DND-41 (cell line): ENCODE measurements at regions not wholly inside any gene's neighbourhood (a gene's known extent, or its start where the extent isn't known, plus 50 kb on each side); places are given as distances from the start of the nearest gene placed in this dataset.
"Not testable (repeated sequence)": the region's sequence is repeated elsewhere in the genome, so short reads cannot be mapped to it uniquely, and the experiment has no call there.

ENCODE experiments used
- ATAC-seq: fragments of 200-7000 bp; cut with Tn5 transposase; 3 replicates; pipeline ENCODE4 v1.9.1; 2021; ENCODE audit warnings: low read depth; ENCODE audit not compliant: insufficient read depth
- DNase-seq: peaks from one replicate; pipeline ENCODE4 v3.0.0-alpha.2; 2020
- H2AFZ ChIP-seq: 2 replicates; pipeline ENCODE4 v1.6.0; 2012; ENCODE audit warnings: low read depth, low read length
- H3K27ac ChIP-seq: 2 replicates; pipeline ENCODE4 v1.5.1; 2012; ENCODE audit warnings: low read length, inconsistent platforms
- H3K27me3 ChIP-seq: fragments of 200-600 bp; sonication (generic); 2 replicates; pipeline ENCODE4 v1.6.0; 2012; ENCODE audit warnings: low read length, mild to moderate bottlenecking, inconsistent platforms; ENCODE audit not compliant: insufficient read depth, poor library complexity
- H3K36me3 ChIP-seq: 2 replicates; pipeline ENCODE4 v1.5.1; 2012; ENCODE audit warnings: low read length, inconsistent platforms; ENCODE audit not compliant: insufficient read depth
- H3K4me1 ChIP-seq: 2 replicates; pipeline ENCODE4 v1.5.1; 2012; ENCODE audit warnings: mild to moderate bottlenecking, low read length; ENCODE audit not compliant: insufficient read depth
- H3K4me2 ChIP-seq: 2 replicates; pipeline ENCODE4 v1.6.0; 2012; ENCODE audit warnings: mild to moderate bottlenecking, moderate library complexity, low read length, inconsistent platforms; ENCODE audit not compliant: insufficient read depth
- H3K4me3 ChIP-seq, 2 experiments: fragments of 200-600 bp in 1 of 2; shearing (Covaris generic) in 1 of 2; 2 replicates each; pipeline ENCODE4 v1.5.1; 2012 to 2016; ENCODE audit warnings: inconsistent platforms in 2 of 2, low read length in 2 of 2, mild to moderate bottlenecking in 2 of 2, low read depth in 1 of 2, moderate library complexity in 1 of 2
- H3K79me2 ChIP-seq: 2 replicates; pipeline ENCODE4 v1.6.0; 2012; ENCODE audit warnings: low read length, inconsistent platforms; ENCODE audit not compliant: insufficient read depth
- H3K9ac ChIP-seq: 2 replicates; pipeline ENCODE4 v1.6.0; 2012; ENCODE audit warnings: low read depth, mild to moderate bottlenecking, inconsistent platforms, low read length, moderate library complexity
- H3K9me3 ChIP-seq: 2 replicates; pipeline ENCODE4 v1.5.1; 2012; ENCODE audit warnings: low read length, moderate library complexity, mild to moderate bottlenecking, inconsistent platforms; ENCODE audit not compliant: insufficient read depth, severe bottlenecking
- H4K20me1 ChIP-seq: 2 replicates; pipeline ENCODE4 v1.6.0; 2012; ENCODE audit warnings: low read length; ENCODE audit not compliant: insufficient read depth
- EZH2 ChIP-seq: IDR thresholded peaks from 3 replicates; pipeline ENCODE4 v1.6.1; 2012; ENCODE audit warnings: borderline replicate concordance, low read depth, mild to moderate bottlenecking, moderate library complexity, low read length, inconsistent platforms; ENCODE audit not compliant: severe bottlenecking
- TF ChIP-seq, protein P1 (sequence below): IDR thresholded peaks from 2 replicates; pipeline ENCODE4 v1.5.1; 2012; ENCODE audit warnings: borderline replicate concordance, low read length, moderate library complexity, mild to moderate bottlenecking; ENCODE audit not compliant: poor library complexity, severe bottlenecking; ENCODE audit errors: extremely low read depth

DNA sequence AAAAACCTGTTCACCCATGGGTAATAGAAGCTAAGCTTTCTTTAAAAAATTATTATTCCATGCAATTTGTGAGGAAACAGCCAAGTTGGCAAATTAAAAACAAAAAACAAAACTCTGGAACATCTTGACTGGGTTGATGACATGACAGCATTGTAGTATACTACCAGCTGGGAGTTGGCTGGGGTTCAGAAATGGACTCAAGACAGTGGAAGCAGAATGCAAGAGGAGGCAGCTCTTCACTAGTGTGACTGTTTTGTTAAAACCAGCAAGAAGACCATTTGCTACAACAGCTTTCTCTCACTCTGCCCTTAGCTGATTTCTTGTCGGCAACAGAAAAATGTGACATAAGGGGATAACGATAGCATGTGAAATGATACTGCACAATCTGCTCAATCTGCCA, 1298.9 kb upstream of the ADGRL4 start:
- H3K9me3 ChIP-seq: no peaks in the 10 kb centered on the region
- H3K79me2 ChIP-seq: no peaks in the 10 kb centered on the region
- H3K27ac ChIP-seq: no peak overlapping the region
- no peak overlapping the region for H3K4me3 ChIP-seq
- no peaks in the 10 kb centered on the region for H3K4me1 ChIP-seq
- no peaks in the 10 kb centered on the region for H3K36me3 ChIP-seq
- H3K9ac ChIP-seq: no peak overlapping the region
- no peaks in the 10 kb centered on the region for H4K20me1 ChIP-seq
- no peaks in the 10 kb centered on the region for H3K27me3 ChIP-seq
- no peak for DNase-seq
- TF ChIP-seq, protein P1, sequence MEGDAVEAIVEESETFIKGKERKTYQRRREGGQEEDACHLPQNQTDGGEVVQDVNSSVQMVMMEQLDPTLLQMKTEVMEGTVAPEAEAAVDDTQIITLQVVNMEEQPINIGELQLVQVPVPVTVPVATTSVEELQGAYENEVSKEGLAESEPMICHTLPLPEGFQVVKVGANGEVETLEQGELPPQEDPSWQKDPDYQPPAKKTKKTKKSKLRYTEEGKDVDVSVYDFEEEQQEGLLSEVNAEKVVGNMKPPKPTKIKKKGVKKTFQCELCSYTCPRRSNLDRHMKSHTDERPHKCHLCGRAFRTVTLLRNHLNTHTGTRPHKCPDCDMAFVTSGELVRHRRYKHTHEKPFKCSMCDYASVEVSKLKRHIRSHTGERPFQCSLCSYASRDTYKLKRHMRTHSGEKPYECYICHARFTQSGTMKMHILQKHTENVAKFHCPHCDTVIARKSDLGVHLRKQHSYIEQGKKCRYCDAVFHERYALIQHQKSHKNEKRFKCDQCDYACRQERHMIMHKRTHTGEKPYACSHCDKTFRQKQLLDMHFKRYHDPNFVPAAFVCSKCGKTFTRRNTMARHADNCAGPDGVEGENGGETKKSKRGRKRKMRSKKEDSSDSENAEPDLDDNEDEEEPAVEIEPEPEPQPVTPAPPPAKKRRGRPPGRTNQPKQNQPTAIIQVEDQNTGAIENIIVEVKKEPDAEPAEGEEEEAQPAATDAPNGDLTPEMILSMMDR: no peak
- TF ChIP-seq EZH2: no peak
- H3K4me2 ChIP-seq: no peak overlapping the region
- no peak for ATAC-seq
- no peak overlapping the region for H2AFZ ChIP-seq

DNA sequence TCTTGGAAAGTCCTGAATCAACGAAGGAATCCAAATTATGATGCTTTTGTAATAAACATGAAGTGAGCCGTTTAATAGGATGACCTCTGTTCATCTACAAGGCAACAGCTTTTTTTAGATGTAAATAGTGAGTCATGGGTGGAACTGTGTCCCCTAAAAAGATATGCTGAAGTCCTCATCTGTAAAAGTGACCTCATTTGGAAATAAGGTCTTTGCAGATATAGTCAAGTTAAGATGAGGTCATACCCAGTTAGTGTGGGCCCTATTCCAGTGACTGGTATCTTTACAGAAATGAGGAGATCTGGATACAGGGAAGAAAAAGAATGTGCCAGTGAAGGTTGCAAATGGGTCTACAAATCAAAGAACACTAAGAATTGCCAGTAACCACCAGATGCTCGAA, 1287.3 kb upstream of the ADGRL4 start:
- Histone ChIP-seq H3K27ac (no peak overlapping the region), H3K9me3 (no peaks in the 10 kb centered on the region), H4K20me1 (no peaks in the 10 kb centered on the region), H3K4me1 (no peaks in the 10 kb centered on the region), H3K79me2 (no peaks in the 10 kb centered on the region), H3K36me3 (no peaks in the 10 kb centered on the region), H3K27me3 (no peaks in the 10 kb centered on the region), H2AFZ (no peak overlapping the region), H3K4me2 (no peak overlapping the region), H3K4me3 (no peak overlapping the region), H3K9ac (no peak overlapping the region)
- TF ChIP-seq, protein P1: no peak
- TF ChIP-seq EZH2: no peak
- ATAC-seq: no peak
- DNase-seq: no peak

DNA sequence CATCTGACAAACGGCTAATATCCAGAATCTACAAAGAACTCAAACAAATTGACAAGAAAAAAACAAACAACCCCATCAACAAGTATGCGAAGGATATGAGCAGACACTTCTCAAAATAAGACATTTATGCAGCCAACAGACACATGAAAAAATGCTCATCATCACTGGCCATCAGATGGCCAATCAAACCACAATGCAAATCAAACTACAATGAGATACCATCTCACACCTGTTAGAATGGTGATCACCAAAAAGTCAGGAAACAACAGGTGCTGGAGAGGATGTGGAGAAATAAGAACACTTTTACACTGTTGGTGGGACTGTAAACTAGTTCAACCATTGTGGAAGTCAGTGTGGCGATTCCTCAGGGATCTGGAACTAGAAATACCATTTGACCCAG, 1282.2 kb upstream of the ADGRL4 start:
- not testable (repeated sequence) for H3K4me1 ChIP-seq, H3K79me2 ChIP-seq, H4K20me1 ChIP-seq, ATAC-seq, H2AFZ ChIP-seq, DNase-seq, H3K4me3 ChIP-seq, H3K9ac ChIP-seq, H3K27me3 ChIP-seq, H3K9me3 ChIP-seq, H3K27ac ChIP-seq, H3K36me3 ChIP-seq, H3K4me2 ChIP-seq

DNA sequence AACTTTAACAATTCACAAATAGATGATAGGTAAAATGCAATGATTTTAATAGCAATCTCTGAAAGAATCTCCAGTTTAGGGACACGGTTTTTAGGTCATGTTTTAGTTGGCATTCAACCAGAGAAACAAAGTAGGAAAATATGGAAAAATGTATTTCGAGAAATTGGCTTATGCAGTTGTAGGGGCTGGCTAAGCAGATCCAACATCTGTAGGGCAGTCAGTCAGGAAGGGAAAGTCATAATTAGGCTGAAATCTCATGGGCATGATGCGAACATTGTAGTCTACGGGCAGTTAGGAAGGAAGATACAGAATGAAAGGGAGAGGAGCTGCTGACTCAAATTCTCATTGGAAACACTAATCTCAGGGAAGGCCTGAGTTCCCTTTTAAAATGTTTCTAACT, 1276.0 kb upstream of the ADGRL4 start:
- no peak overlapping the region for H2AFZ ChIP-seq
- no peaks in the 10 kb centered on the region for H3K9me3 ChIP-seq
- H4K20me1 ChIP-seq: no peaks in the 10 kb centered on the region
- ATAC-seq: no peak
- no peak for DNase-seq
- H3K4me1 ChIP-seq: no peaks in the 10 kb centered on the region
- no peak for TF ChIP-seq EZH2
- TF ChIP-seq, protein P1: no peak
- no peak overlapping the region for H3K4me3 ChIP-seq
- H3K9ac ChIP-seq: no peak overlapping the region
- H3K4me2 ChIP-seq: no peak overlapping the region
- H3K36me3 ChIP-seq: no peaks in the 10 kb centered on the region
- H3K27ac ChIP-seq: no peak overlapping the region
- H3K79me2 ChIP-seq: no peaks in the 10 kb centered on the region
- no peaks in the 10 kb centered on the region for H3K27me3 ChIP-seq
